Activated CD8-positive, alpha-beta T cell treated with anti-CD3 and anti-CD28 coated beads for 36 hours (primary cell): ENCODE measurements at regions not wholly inside any gene's neighbourhood (a gene's known extent, or its start where the extent isn't known, plus 50 kb on each side); places are given as distances from the start of the nearest gene placed in this dataset.

ENCODE experiments used
- ATAC-seq: fragments of 200-7000 bp; cut with Tn5 transposase; one replicate; pipeline ENCODE4 v1.10.0; 2021; ENCODE audit warnings: mild to moderate bottlenecking, moderate library complexity
- CTCF ChIA-PET: fragments of 350-600 bp; sonication (Branson Sonifier 250); formaldehyde crosslinking; loops from one replicate; lab custom pipeline; 2021; ENCODE audit warnings: antibody characterized with exemption; lab: Charles Lee
- POLR2A ChIA-PET: fragments of 350-600 bp; sonication (Branson Sonifier 250); formaldehyde crosslinking; loops from one replicate; lab custom pipeline; 2021; ENCODE audit warnings: antibody characterized with exemption; lab: Charles Lee
- DNase-seq: peaks from one replicate; pipeline ENCODE4 v3.0.0-alpha.2; 2020
- H3K27ac Mint-ChIP-seq: one replicate; pipeline ENCODE4 v1.8.0; 2021; ENCODE audit warnings: mild to moderate bottlenecking, mixed read lengths
- H3K27me3 Mint-ChIP-seq: one replicate; pipeline ENCODE4 v1.8.0; 2021; ENCODE audit warnings: mixed read lengths
- H3K36me3 Mint-ChIP-seq: one replicate; pipeline ENCODE4 v1.8.0; 2021; ENCODE audit warnings: low read depth, mixed read lengths
- H3K4me1 Mint-ChIP-seq: one replicate; pipeline ENCODE4 v1.8.0; 2021; ENCODE audit warnings: low read depth, mixed read lengths
- H3K4me3 Mint-ChIP-seq: one replicate; pipeline ENCODE4 v1.8.0; 2021; ENCODE audit warnings: mild to moderate bottlenecking, moderate library complexity, mixed read lengths
- H3K9me3 Mint-ChIP-seq: one replicate; pipeline ENCODE4 v1.8.0; 2021; ENCODE audit warnings: mixed read lengths
- CTCF ChIP-seq: fragments of 200-600 bp; IDR thresholded peaks from one replicate; pipeline ENCODE4 v1.8.0; 2022; ENCODE audit warnings: antibody characterized with exemption, mild to moderate bottlenecking
- intact Hi-C: fragments of 100-400 bp; cut with micrococcal nuclease; formaldehyde crosslinking; loops from one replicate; pipeline ENCODE4 v1.10.0; 2022

- TF ChIP-seq CTCF = no peak
These were observed 221.9 kb downstream of the MRPL39 start for GRCh38 chr21:25385341-25385740.

DNA sequence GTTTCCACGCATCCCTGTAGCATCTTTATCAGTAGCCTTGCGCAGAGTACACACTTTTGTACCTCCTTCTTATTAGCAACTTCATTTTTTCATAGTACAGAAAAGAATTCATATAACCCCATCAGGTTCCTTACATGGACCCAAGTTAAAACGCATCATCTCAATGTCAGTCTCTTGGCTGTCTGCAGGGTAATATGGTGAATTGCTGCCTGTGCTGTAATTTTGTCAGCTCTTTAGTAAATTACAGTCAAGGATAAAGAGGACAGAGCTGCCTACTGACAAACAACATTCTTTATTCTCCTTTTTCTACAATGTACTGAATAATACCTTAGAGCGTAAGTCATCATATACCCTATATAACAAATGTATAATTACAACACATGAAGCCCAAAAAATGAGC, 222.5 kb downstream of the MRPL39 start:
- POLR2A ChIA-PET = no interaction called here
- intact Hi-C loops = loop anchor here (5.0 to 10.0 kb wide), 2 partner anchors 102 to 870 kb away; no protein-coding TSS in a partner anchor

More at GRCh38 chr21:25385341-25385740, 221.9 kb downstream of the MRPL39 start:
- Mint-ChIP-seq H3K4me3 (no peak overlapping the region), H3K9me3 (no peaks in the 10 kb centered on the region), H3K36me3 (no peaks in the 10 kb centered on the region), H3K27ac (no peak overlapping the region), H3K27me3 (peaks cover 4% of the 10 kb centered on the region), H3K4me1 (peaks cover 11% of the 10 kb centered on the region)
- DNase-seq (no peak), ATAC-seq (no peak)
- ChIA-PET POLR2A (interaction anchor here (0.6 kb wide), 1 partner anchor 664 kb away, joined by 4 read pairs; no protein-coding TSS in a partner anchor), CTCF (interaction anchor here (0.7 to 6.4 kb wide), 19 partner anchors 9 to 494 kb away, joined by 3 to 54 read pairs (median 4); no protein-coding TSS in a partner anchor)
- intact Hi-C loops = loop anchor here (5.0 to 10.0 kb wide), 2 partner anchors 103 to 871 kb away; no protein-coding TSS in a partner anchor

DNA sequence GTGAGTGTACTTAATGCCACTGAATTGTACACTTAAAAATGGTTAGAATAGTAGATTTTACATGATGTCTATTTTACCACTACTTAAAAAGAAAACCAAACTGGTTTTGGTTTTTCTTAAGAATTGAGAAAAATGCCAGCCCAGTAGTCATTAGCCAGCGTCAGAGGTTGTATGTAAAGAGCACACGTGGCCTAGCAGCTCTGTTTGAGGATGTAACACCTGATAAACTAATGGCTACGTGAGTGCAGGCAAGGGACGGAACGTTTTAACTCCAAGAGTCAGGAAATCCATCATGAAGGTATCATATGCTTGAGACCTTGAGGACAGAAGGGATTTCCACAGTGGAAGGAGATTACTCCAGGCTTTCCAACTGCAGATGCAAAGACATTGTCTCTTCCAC, 223.7 kb downstream of the MRPL39 start:
- Mint-ChIP-seq H3K36me3 (no peaks in the 10 kb centered on the region), H3K4me1 (peaks cover 8% of the 10 kb centered on the region), H3K4me3 (no peak overlapping the region), H3K27me3 (peaks cover 2% of the 10 kb centered on the region), H3K27ac (no peak overlapping the region), H3K9me3 (no peaks in the 10 kb centered on the region)
- POLR2A ChIA-PET = interaction anchor here (0.7 kb wide), 1 partner anchor 207 kb away, joined by 3 read pairs; no protein-coding TSS in a partner anchor
- ATAC-seq (no peak), DNase-seq (no peak)
- CTCF ChIA-PET = interaction anchor here (1.3 to 6.4 kb wide), 3 partner anchors 33 to 100 kb away, joined by 4 to 54 read pairs (median 8); no protein-coding TSS in a partner anchor
- no peak for TF ChIP-seq CTCF
- intact Hi-C loops = loop anchor here (1.0 to 10.0 kb wide), 2 partner anchors 11 to 869 kb away; no protein-coding TSS in a partner anchor

More for the DNA sequence above, 222.5 kb downstream of the MRPL39 start:
- Mint-ChIP-seq H3K27ac (no peak overlapping the region), H3K4me1 (peaks cover 9% of the 10 kb centered on the region), H3K4me3 (no peak overlapping the region), H3K36me3 (no peaks in the 10 kb centered on the region), H3K27me3 (peaks cover 3% of the 10 kb centered on the region), H3K9me3 (no peaks in the 10 kb centered on the region)
- CTCF ChIA-PET = interaction anchor here (0.7 to 6.4 kb wide), 14 partner anchors 9 to 493 kb away, joined by 3 to 54 read pairs (median 4); no protein-coding TSS in a partner anchor
- DNase-seq = no peak
- TF ChIP-seq CTCF = no peak
- ATAC-seq = no peak

DNA sequence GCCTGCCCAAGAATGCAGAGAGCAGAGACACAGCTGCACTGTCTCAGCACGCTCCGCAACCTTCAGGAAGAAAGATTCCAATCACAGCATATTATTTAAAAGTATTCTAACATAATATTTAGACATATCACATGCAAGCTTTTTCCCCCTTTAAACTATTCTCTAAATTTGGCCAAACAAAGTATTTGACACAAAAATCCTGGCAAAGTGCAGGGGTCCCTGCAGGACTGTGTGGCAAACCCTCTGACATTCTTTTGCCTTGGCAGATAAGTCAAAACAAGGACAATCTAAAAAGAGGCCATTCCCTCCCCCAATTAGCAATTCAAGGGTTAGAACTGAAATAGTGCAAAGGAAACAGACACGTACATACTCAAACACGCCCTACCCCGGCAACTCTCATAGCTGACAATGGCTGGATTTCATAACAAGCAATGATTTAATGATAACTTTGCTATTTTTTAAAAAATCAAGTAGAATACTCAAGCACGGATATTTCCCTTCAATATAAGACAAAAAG, 225.3 kb downstream of the MRPL39 start:
- Mint-ChIP-seq H3K9me3 (no peaks in the 10 kb centered on the region), H3K36me3 (no peaks in the 10 kb centered on the region), H3K4me1 (peaks cover 8% of the 10 kb centered on the region), H3K27me3 (peaks cover 2% of the 10 kb centered on the region), H3K27ac (no peak overlapping the region), H3K4me3 (no peak overlapping the region)
- ChIA-PET POLR2A (no interaction called here), CTCF (interaction anchor here (3.1 to 6.4 kb wide), 2 partner anchors 32 to 98 kb away, joined by 8 to 54 read pairs; no protein-coding TSS in a partner anchor)
- ATAC-seq (no peak), DNase-seq (no peak)
- intact Hi-C loops = loop anchor here (10.0 kb wide), 1 partner anchor 867 kb away; no protein-coding TSS in a partner anchor
- TF ChIP-seq CTCF = no peak

DNA sequence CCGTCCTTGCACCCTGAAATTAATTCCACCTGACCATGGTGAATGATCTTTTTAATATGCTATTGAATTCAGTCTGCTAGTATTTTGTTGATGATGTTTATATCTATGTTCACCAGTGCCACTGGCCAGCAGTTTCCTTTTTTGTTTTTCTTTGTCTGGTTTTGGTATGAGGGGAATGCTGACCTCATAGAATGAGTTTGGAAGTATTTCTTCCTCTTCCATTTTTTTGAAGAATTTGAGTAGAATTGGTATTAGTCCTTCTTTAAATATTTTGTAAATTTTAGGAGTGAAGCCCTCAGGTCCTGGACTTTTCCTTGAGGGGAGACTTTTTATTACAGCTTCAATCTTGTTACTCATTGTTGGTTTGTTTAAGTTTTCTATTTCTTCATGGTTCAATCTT, 231.6 kb downstream of the MRPL39 start:
- no peak for ATAC-seq
- Mint-ChIP-seq H3K4me1 (peaks cover 3% of the 10 kb centered on the region), H3K36me3 (no peaks in the 10 kb centered on the region), H3K27me3 (no peaks in the 10 kb centered on the region), H3K4me3 (no peak overlapping the region), H3K9me3 (no peaks in the 10 kb centered on the region), H3K27ac (no peak overlapping the region)
- no peak for TF ChIP-seq CTCF
- DNase-seq = no peak
- intact Hi-C loops = no loop called here
- ChIA-PET CTCF (interaction anchor here (0.8 to 1.5 kb wide), 2 partner anchors 9 to 10 kb away, joined by 3 to 7 read pairs; no protein-coding TSS in a partner anchor), POLR2A (no interaction called here)
